HG03280 (cell line): ENCODE measurements at regions not wholly inside any gene's neighbourhood (a gene's known extent, or its start where the extent isn't known, plus 50 kb on each side); places are given as distances from the start of the nearest gene placed in this dataset.

Experiments used
- ATAC-seq: cut with Tn5 transposase; IDR thresholded peaks from one replicate; pipeline ENCODE4 v1.9.1; 2021; ENCODE audit warnings: mild to moderate bottlenecking, moderate library complexity; ENCODE audit not compliant: unreplicated experiment

DNA sequence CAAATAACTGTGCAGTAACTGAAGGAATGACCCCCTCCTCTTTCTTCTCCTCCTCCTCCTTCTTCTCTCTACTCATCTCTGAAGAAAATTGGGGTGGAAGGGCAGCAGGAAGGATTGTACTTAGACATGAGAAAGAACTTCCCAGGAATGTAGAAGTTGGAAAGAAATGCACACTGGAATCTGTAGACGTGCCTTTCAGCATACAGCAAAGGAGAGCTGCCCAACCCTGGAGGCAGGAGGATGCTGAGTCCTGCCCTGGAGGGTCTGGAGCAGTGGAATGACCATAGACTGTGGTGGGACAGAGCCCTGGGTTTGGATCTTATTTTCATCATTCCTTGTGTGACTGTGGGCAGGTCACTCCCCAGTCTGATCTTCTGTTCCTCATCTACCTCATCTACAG lies 80.1 kb downstream of the PJA1 start:
- no peak for ATAC-seq

DNA sequence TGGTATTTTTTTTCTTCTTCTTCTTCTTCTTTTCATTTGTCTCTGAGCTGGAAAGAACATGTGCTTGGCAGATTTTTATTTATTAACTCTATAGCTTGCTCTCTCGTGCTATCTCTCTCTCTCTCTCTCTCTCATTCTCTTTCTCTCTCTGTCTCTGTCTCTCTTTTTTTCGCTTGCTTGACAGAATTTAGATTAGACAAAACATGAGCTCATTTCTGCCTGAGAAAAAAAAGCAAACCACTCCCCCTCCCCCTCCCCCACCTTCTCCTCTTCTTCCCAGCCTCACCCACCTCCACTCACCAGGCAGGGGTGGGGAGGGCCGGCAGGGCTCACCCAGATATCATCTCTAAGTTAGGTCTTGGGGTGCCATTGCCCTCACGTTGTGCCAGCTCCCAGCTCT lies 81.5 kb downstream of the PJA1 start:
- ATAC-seq = no peak

DNA sequence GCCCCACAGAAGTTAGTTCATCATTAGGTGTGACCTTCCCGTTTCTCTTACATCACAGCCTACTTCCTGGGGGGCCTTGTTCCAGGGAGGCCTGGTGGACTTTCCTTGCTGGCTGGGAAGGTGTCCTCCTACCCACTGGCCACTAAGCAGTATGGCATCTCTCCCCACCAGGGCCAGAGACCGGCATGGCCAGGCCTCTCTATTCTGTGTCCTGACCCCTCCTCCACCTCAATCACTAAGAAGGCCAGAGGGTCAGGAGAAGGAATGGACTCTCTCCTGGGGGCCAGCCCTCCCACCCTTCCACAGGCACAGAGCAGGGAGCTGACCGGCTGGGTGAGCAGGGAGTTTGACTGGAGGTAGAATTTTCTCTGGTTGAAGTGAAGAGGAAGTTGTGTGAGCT lies 81.9 kb downstream of the PJA1 start:
- ATAC-seq = no peak

GRCh38 chrX:69082753-69083150 lies 82.5 kb downstream of the PJA1 start:
- ATAC-seq = no peak

- ATAC-seq = no peak
Observed at GRCh38 chrX:69082055-69082752, 83.0 kb downstream of the PJA1 start.

GRCh38 chrX:69080855-69081465 lies 84.3 kb downstream of the PJA1 start:
- no peak for ATAC-seq

GRCh38 chrX:69079268-69079667 lies 86.0 kb downstream of the PJA1 start:
- no peak for ATAC-seq

- no peak for ATAC-seq
Observed at GRCh38 chrX:69077895-69078455, 87.3 kb downstream of the PJA1 start.

DNA sequence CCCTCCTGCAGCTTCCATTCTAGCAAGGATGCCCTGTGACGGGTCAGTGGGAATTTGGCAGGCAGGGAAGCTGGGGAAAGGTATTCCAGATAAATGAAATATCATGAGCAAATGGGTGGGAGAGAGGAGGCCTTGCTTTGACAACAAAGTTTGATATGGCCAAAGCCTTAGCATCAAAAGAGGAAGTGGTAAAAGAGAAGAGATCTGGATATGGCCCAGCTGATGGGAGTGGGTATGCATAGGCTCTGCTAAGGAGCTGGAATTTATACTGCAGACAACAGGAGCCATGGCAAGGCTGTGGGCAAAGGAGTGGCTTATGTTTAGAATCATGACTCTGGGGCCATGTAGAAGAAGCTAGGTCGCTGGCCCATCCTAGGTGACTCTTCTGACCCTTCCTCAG lies 89.2 kb downstream of the PJA1 start:
- no peak for ATAC-seq

- ATAC-seq = no peak
Observed at GRCh38 chrX:69074726-69075125, 90.5 kb downstream of the PJA1 start.

GRCh38 chrX:69073721-69074120 lies 91.5 kb downstream of the PJA1 start:
- ATAC-seq = no peak

GRCh38 chrX:69073241-69073640 lies 92.0 kb downstream of the PJA1 start:
- no peak for ATAC-seq

- ATAC-seq = no peak
Observed at GRCh38 chrX:69072486-69073006, 92.7 kb downstream of the PJA1 start.

GRCh38 chrX:69070949-69071650 lies 94.2 kb downstream of the PJA1 start:
- ATAC-seq = no peak

- no peak for ATAC-seq
Observed at GRCh38 chrX:69069876-69070275, 95.4 kb downstream of the PJA1 start.

DNA sequence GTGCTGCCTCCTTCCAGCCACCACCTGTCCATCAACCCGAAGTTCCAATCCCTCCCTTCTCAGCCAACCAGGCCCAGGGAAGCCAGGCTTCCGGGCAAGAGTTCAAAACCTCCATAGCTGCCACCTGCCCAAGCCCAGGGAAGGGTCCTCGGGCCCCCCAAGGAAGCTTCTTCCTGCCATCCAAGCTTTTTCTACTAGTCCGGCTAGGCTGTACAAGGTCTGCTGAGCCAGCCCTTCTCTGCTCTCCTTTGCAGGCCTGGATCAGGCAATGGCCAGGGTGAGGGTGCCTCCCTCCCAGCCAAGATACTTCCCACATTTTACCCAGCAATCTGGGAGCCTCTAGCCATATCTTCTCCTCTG lies 96.2 kb downstream of the PJA1 start:
- ATAC-seq = no peak

- ATAC-seq = no peak
Observed at GRCh38 chrX:69068301-69069085, 96.8 kb downstream of the PJA1 start.

GRCh38 chrX:69067841-69068240 lies 97.4 kb downstream of the PJA1 start:
- ATAC-seq = no peak

- ATAC-seq = no peak
Observed at GRCh38 chrX:69066966-69067525, 98.2 kb downstream of the PJA1 start.

DNA sequence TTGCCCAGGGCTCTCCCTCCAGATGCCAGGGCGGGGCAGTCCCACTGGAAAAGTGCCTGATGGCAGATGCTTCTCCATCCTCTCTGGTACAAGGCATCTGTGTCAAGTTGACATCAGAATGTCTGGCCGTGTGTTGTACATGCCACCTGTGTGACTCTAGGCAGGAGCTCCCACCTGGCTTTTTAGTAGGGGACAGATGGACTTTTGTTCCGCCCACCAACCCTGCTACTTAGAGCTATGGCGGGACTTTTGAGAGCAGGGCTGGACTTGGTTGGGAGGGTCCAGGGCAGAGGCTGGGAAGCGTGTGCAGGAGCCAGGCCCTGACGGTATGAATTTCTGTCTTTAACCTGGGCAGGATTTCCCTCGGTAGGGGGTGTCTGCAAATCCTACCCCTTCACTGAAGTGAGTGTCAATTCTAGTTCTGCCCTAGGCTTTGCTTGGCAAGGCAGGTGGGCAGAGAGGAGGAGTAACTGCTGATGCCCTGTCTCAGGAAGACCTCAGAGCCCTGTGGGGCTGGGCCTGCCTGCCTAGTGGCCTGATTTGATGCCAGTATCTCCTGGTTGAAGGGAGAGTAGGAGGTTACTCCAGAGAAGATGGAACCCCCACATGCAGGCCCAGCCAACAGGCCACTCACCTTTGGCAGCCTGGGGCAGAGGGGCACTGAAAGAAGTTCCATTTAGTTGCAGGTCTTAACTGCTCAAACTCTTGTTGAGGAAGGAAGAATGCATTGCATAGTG lies 99.1 kb downstream of the PJA1 start:
- no peak for ATAC-seq
